CD4-positive, CD25-positive, alpha-beta regulatory T cell (primary cell): ENCODE measurements at regions not wholly inside any gene's neighbourhood (a gene's known extent, or its start where the extent isn't known, plus 50 kb on each side); places are given as distances from the start of the nearest gene placed in this dataset.

Source experiments
- ATAC-seq, 2 donors: fragments of 150-1000 bp; cut with Tn5 transposase; one replicate each; pipeline ENCODE4 v1.10.0; 2021; ENCODE audit warnings: low read depth in 2 of 2, moderate number of reproducible peaks in 2 of 2, moderate library complexity in 1 of 2
- DNase-seq, 3 donors: peaks; one replicate each; pipeline versions ENCODE4 v3.0.0 to v3.0.0-alpha.2; 2012 to 2022; ENCODE audit warnings: mixed read lengths in 1 of 3
- H3K27ac ChIP-seq: one replicate; pipeline ENCODE4 v1.7.0; 2013; ENCODE audit warnings: mild to moderate bottlenecking, low read length; ENCODE audit not compliant: insufficient read depth, poor library complexity, severe bottlenecking
- H3K27me3 ChIP-seq: one replicate; pipeline ENCODE4 v1.7.0; 2013; ENCODE audit warnings: low read length; ENCODE audit not compliant: control insufficient read depth, insufficient read depth
- H3K36me3 ChIP-seq: one replicate; pipeline ENCODE4 v1.7.0; 2013; ENCODE audit warnings: mild to moderate bottlenecking, low read length, moderate library complexity; ENCODE audit not compliant: control insufficient read depth, insufficient read depth
- H3K4me1 ChIP-seq: 2 replicates; pipeline ENCODE4 v1.7.0; 2013; ENCODE audit warnings: mild to moderate bottlenecking, low read length; ENCODE audit not compliant: insufficient read depth, control insufficient read depth, poor library complexity, severe bottlenecking
- H3K4me3 ChIP-seq: one replicate; pipeline ENCODE4 v1.7.0; 2013; ENCODE audit warnings: low read depth, mild to moderate bottlenecking, low read length, moderate library complexity
- H3K9me3 ChIP-seq, 2 experiments: 1 replicate in 1 of 2; 2 replicates in 1 of 2; pipeline ENCODE4 v1.7.0; 2013; ENCODE audit warnings: low read length in 2 of 2, mild to moderate bottlenecking in 1 of 2, moderate library complexity in 1 of 2; ENCODE audit not compliant: control insufficient read depth in 2 of 2
- H3K27ac Mint-ChIP-seq, 3 donors: one replicate each; pipeline ENCODE4 v1.8.0; 2020 to 2022; ENCODE audit warnings: mild to moderate bottlenecking in 3 of 3, mixed read lengths in 3 of 3, moderate library complexity in 2 of 3
- H3K27me3 Mint-ChIP-seq: one replicate; pipeline ENCODE4 v1.8.0; 2022; ENCODE audit warnings: mild to moderate bottlenecking, mixed read lengths
- H3K36me3 Mint-ChIP-seq: one replicate; pipeline ENCODE4 v1.8.0; 2020; ENCODE audit warnings: mixed read lengths
- H3K4me1 Mint-ChIP-seq, 4 donors: one replicate each; pipeline ENCODE4 v1.8.0; 2020 to 2022; ENCODE audit warnings: mixed read lengths in 4 of 4, mild to moderate bottlenecking in 1 of 4
- H3K4me3 Mint-ChIP-seq, 4 donors: one replicate each; pipeline ENCODE4 v1.8.0; 2020 to 2022; ENCODE audit warnings: mild to moderate bottlenecking in 4 of 4, mixed read lengths in 4 of 4, moderate library complexity in 3 of 4
- H3K9me3 Mint-ChIP-seq, 7 donors: one replicate each; pipeline ENCODE4 v1.8.0; 2020 to 2022; ENCODE audit warnings: mixed read lengths in 7 of 7, mild to moderate bottlenecking in 3 of 7, moderate library complexity in 2 of 7

DNA sequence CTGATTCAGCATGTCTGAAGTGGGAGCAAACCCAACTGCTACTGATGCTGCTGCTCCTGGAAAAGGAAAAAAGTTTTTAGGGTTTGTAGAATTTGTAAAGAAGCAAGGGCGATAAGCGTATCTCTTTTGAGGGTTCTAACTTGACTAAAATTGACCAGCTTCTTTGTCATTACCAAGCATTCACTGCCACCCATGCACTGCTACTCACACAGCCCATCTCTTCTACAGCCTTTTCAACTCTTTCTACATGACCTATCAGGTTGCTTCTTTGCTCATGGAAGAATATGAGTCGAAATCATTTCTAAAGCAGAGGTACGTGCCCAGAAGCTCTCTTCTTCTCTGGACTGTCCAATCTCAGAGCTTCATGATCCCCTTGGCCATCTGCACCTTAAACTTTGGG is 570.9 kb downstream of the EPHA7 start:
- DNase-seq (no peak), ATAC-seq (no peak)
- H3K27me3 ChIP-seq, result no peaks in the 10 kb centered on the region
- H3K36me3 Mint-ChIP-seq, result no peaks in the 10 kb centered on the region
- no peaks in the 10 kb centered on the region for H3K36me3 ChIP-seq
- no peak overlapping the region for H3K27ac ChIP-seq
- no peaks in the 10 kb centered on the region for H3K4me1 Mint-ChIP-seq
- H3K4me3 ChIP-seq, result no peak overlapping the region
- no peaks in the 10 kb centered on the region for H3K4me1 ChIP-seq
- H3K4me3 Mint-ChIP-seq, result no peak overlapping the region
- H3K27ac Mint-ChIP-seq, result no peak overlapping the region
- peaks cover 0 to 28% (median 12%) of the 10 kb centered on the region in 7 donors for H3K9me3 Mint-ChIP-seq
- H3K27me3 Mint-ChIP-seq, result no peaks in the 10 kb centered on the region
- peaks cover 3 to 6% of the 10 kb centered on the region in 2 experiments for H3K9me3 ChIP-seq

DNA sequence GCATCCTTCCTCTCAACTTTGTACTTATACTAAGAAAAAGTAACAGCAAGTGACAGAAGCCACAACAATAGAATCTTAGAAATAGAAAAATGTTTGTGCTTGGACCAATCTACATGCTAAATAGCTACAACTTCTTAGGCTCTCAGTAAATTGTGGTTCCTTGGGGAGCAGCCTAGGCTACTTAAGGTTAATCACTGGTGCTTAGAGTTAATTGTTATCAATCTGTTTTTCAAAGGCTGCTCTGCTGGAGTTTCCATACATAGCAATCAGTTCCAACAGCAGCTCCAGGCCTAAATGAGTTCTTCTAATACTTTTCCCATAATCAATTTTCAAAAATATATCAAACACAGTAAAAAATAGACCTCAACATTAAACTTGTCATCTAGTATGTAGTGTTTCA is 571.4 kb downstream of the EPHA7 start:
- Histone ChIP-seq H3K27me3 (no peaks in the 10 kb centered on the region), H3K9me3 (peaks cover 3 to 6% of the 10 kb centered on the region in 2 experiments), H3K36me3 (no peaks in the 10 kb centered on the region), H3K4me3 (no peak overlapping the region), H3K4me1 (no peaks in the 10 kb centered on the region), H3K27ac (no peak overlapping the region)
- Mint-ChIP-seq H3K9me3 (peaks cover 0 to 28% (median 12%) of the 10 kb centered on the region in 7 donors), H3K27ac (no peak overlapping the region), H3K4me3 (no peak overlapping the region), H3K36me3 (no peaks in the 10 kb centered on the region), H3K27me3 (no peaks in the 10 kb centered on the region), H3K4me1 (no peaks in the 10 kb centered on the region)
- DNase-seq, result no peak
- no peak for ATAC-seq

DNA sequence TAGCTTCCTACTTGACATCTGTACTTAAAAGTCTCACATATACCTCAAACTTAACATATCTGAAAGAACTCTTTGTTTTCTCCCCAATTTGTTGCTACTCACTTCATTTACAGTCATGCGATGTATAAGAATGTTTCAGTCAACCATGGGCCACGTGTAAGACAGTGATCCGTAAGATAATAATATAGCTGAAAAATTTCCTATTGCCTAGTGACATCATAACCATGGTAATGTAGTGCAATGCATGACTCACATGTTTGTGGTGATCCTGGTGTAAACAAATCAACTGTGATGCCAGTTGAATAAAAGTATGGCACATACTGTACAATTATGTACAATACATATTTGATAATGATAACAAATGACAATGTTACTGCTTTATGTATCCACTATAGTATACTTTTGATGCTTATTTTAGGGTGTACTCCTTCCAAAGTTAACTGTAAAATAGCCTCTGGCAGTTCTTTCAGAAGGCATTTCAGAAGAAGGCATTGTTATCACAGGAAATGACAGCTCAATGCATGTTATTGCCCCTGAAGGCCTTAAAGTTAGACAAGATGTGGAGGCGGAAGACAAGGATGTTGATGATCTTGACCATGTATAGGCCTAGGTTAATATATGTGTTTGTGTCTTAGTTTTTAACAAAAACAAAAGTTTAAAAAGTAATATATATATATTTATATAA is 579.0 kb downstream of the EPHA7 start:
- Histone ChIP-seq H3K36me3 (no peaks in the 10 kb centered on the region), H3K4me3 (no peak overlapping the region), H3K9me3 (peaks cover 0 to 3% of the 10 kb centered on the region in 2 experiments), H3K27ac (no peak overlapping the region), H3K27me3 (no peaks in the 10 kb centered on the region), H3K4me1 (no peaks in the 10 kb centered on the region)
- no peak overlapping the region for H3K4me3 Mint-ChIP-seq
- H3K27ac Mint-ChIP-seq, result no peak overlapping the region
- DNase-seq (no peak), ATAC-seq (no peak)
- H3K4me1 Mint-ChIP-seq, result no peaks in the 10 kb centered on the region
- H3K9me3 Mint-ChIP-seq, result peaks cover 0 to 14% (median 2%) of the 10 kb centered on the region in 7 donors
- no peaks in the 10 kb centered on the region for H3K27me3 Mint-ChIP-seq
- no peaks in the 10 kb centered on the region for H3K36me3 Mint-ChIP-seq

DNA sequence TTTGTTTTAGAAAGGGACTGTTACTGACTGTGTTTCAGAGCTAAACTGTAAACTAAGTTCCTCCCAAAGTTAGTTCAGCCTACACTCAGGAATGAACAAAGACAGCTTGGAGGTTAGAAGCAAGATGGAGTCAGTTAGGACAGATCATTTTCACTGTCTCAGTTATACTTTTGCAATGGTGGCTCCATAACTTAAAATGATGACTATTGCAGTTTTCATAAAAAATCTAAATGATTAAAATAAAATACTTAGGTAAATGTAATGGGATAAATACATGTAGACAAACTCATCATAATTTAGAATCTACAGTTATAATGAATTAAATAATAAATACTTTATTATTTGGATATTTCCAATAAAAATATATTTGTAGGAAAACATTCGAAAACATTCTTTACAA is 590.6 kb downstream of the EPHA7 start:
- Histone ChIP-seq H3K27ac (no peak overlapping the region), H3K4me1 (no peaks in the 10 kb centered on the region), H3K4me3 (no peak overlapping the region), H3K36me3 (no peaks in the 10 kb centered on the region), H3K27me3 (no peaks in the 10 kb centered on the region), H3K9me3 (no peaks in the 10 kb centered on the region)
- H3K27ac Mint-ChIP-seq, result no peak overlapping the region
- no peaks in the 10 kb centered on the region for H3K36me3 Mint-ChIP-seq
- H3K9me3 Mint-ChIP-seq, result peaks cover 0 to 16% (median 2%) of the 10 kb centered on the region in 7 donors
- H3K27me3 Mint-ChIP-seq, result no peaks in the 10 kb centered on the region
- ATAC-seq (no peak), DNase-seq (no peak)
- H3K4me3 Mint-ChIP-seq, result no peak overlapping the region
- no peaks in the 10 kb centered on the region for H3K4me1 Mint-ChIP-seq

DNA sequence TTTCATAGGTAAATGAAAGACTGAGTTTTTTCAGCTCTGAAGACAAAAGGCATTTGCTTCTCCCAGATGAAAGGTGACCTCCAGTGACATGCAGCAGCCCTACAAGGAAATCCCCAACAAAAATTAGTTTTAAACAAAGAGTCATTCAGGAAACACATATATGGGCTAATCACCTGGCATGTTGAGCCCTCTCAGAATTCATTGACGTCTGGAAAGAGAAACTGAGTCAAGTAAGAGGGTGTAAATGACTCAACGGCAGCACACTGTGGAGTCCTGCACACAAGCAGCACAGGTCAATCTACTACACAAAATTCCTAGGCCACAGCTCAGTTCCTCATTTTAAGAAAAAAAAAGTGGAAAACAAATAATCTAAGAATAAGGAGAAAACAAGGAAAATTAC is 592.3 kb downstream of the EPHA7 start:
- Histone ChIP-seq H3K27me3 (no peaks in the 10 kb centered on the region), H3K4me1 (no peaks in the 10 kb centered on the region), H3K36me3 (no peaks in the 10 kb centered on the region), H3K9me3 (no peaks in the 10 kb centered on the region), H3K27ac (no peak overlapping the region), H3K4me3 (no peak overlapping the region)
- Mint-ChIP-seq H3K4me1 (no peaks in the 10 kb centered on the region), H3K4me3 (no peak overlapping the region), H3K27me3 (no peaks in the 10 kb centered on the region), H3K27ac (no peak overlapping the region), H3K9me3 (peaks cover 0 to 14% (median 2%) of the 10 kb centered on the region in 7 donors), H3K36me3 (no peaks in the 10 kb centered on the region)
- ATAC-seq (no peak), DNase-seq (no peak)

DNA sequence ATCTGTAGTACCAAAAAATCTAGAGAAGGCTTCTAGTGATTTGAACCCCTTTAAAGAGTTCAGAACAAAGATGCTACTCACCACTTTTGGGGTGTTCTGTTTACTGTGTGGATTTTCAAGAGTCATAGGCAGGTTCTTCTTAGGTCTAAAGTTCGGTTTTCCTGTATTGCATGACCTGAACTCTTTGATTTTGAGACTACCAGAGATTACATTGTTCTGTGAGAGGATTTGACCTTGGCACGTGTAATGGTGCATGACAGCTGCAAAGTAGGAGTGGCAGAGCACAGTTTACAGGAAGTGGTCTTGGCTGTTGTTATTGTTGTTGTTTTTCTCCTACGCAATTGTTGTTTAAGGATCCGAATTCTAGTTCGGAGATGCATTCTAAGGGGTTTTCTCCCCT is 592.7 kb downstream of the EPHA7 start:
- DNase-seq (no peak), ATAC-seq (no peak)
- Histone ChIP-seq H3K27me3 (no peaks in the 10 kb centered on the region), H3K4me3 (no peak overlapping the region), H3K27ac (no peak overlapping the region), H3K9me3 (no peaks in the 10 kb centered on the region), H3K36me3 (no peaks in the 10 kb centered on the region), H3K4me1 (no peaks in the 10 kb centered on the region)
- Mint-ChIP-seq H3K9me3 (peaks cover 0 to 14% (median 2%) of the 10 kb centered on the region in 7 donors), H3K27ac (no peak overlapping the region), H3K4me1 (no peaks in the 10 kb centered on the region), H3K27me3 (no peaks in the 10 kb centered on the region), H3K36me3 (no peaks in the 10 kb centered on the region), H3K4me3 (no peak overlapping the region)

DNA sequence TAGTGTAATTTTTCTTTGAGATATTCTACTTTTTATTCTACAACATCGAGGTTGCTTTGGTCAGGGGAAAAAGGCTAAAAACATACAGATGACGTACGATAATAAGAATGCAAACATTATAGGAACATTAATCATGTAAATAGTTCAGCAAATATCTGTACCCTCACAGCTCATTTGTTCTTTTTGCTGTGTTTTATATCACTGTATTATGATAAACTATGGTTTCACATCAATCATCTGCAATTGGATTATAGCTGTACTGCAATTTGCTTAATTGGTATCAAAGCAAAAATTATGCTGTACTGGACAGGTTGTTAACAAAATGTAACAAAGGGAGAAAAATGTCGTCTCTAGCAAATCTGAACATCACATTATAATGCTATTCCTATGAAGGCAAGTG is 597.1 kb downstream of the EPHA7 start:
- Histone ChIP-seq H3K27ac (no peak overlapping the region), H3K36me3 (no peaks in the 10 kb centered on the region), H3K4me1 (no peaks in the 10 kb centered on the region), H3K4me3 (no peak overlapping the region), H3K27me3 (no peaks in the 10 kb centered on the region), H3K9me3 (no peaks in the 10 kb centered on the region)
- Mint-ChIP-seq H3K36me3 (no peaks in the 10 kb centered on the region), H3K27me3 (no peaks in the 10 kb centered on the region), H3K4me3 (no peak overlapping the region), H3K27ac (no peak overlapping the region), H3K4me1 (no peaks in the 10 kb centered on the region), H3K9me3 (peaks cover 0 to 14% (median 6%) of the 10 kb centered on the region in 7 donors)
- DNase-seq, result no peak
- no peak for ATAC-seq

DNA sequence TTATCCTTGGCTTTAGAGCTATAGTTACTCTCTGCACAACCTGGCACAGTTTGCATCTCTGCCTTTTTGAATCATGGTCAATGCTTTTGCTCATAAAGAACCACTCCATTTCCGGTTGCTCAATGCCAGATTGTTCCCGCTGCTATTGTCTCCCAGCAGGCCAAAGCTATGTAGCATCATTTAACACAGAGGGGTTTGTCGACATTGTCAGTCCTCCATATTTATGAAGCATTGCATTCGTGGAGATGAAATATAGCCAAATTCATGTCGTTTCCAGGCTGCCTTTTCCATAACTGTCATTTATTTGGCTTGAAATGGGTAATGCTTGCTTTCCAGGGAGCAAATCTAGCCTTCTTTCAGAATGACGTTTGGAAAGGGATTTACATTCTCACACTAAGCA is 598.8 kb downstream of the EPHA7 start:
- no peaks in the 10 kb centered on the region for H3K36me3 ChIP-seq
- no peak overlapping the region for H3K4me3 Mint-ChIP-seq
- H3K27ac Mint-ChIP-seq, result no peak overlapping the region
- peaks cover 0 to 21% (median 6%) of the 10 kb centered on the region in 7 donors for H3K9me3 Mint-ChIP-seq
- H3K9me3 ChIP-seq, result no peaks in the 10 kb centered on the region
- no peaks in the 10 kb centered on the region for H3K27me3 Mint-ChIP-seq
- H3K27me3 ChIP-seq, result no peaks in the 10 kb centered on the region
- no peak for ATAC-seq
- no peaks in the 10 kb centered on the region for H3K4me1 Mint-ChIP-seq
- H3K27ac ChIP-seq, result no peak overlapping the region
- H3K36me3 Mint-ChIP-seq, result no peaks in the 10 kb centered on the region
- H3K4me1 ChIP-seq, result no peaks in the 10 kb centered on the region
- H3K4me3 ChIP-seq, result no peak overlapping the region
- no peak for DNase-seq
